Activated CD4-positive, alpha-beta T cell treated with anti-CD3 and anti-CD28 coated beads for 36 hours (primary cell): ENCODE measurements at regions not wholly inside any gene's neighbourhood (a gene's known extent, or its start where the extent isn't known, plus 50 kb on each side); places are given as distances from the start of the nearest gene placed in this dataset.

Experiments used
- ATAC-seq: fragments of 200-7000 bp; cut with Tn5 transposase; one replicate; pipeline ENCODE4 v1.10.0; 2021; ENCODE audit warnings: mild to moderate bottlenecking, moderate library complexity
- CTCF ChIA-PET: fragments of 350-600 bp; sonication (Branson Sonifier 250); formaldehyde crosslinking; loops from one replicate; lab custom pipeline; 2021; ENCODE audit warnings: antibody characterized with exemption; lab: Charles Lee
- POLR2A ChIA-PET: fragments of 350-600 bp; sonication (Branson Sonifier 250); formaldehyde crosslinking; loops from one replicate; lab custom pipeline; 2021; ENCODE audit warnings: antibody characterized with exemption, inconsistent platforms; lab: Charles Lee
- DNase-seq: peaks from one replicate; pipeline ENCODE4 v3.0.0-alpha.2; 2020
- H3K27ac Mint-ChIP-seq: one replicate; pipeline ENCODE4 v1.8.0; 2021; ENCODE audit warnings: mixed read lengths
- H3K27me3 Mint-ChIP-seq: one replicate; pipeline ENCODE4 v1.8.0; 2021; ENCODE audit warnings: mixed read lengths
- H3K36me3 Mint-ChIP-seq: one replicate; pipeline ENCODE4 v1.8.0; 2021; ENCODE audit warnings: low read depth, mixed read lengths
- H3K4me1 Mint-ChIP-seq: one replicate; pipeline ENCODE4 v1.8.0; 2021; ENCODE audit warnings: mixed read lengths
- H3K4me3 Mint-ChIP-seq: one replicate; pipeline ENCODE4 v1.8.0; 2021; ENCODE audit warnings: mild to moderate bottlenecking, moderate library complexity, mixed read lengths
- H3K9me3 Mint-ChIP-seq: one replicate; pipeline ENCODE4 v1.8.0; 2021; ENCODE audit warnings: low read depth, mixed read lengths
- intact Hi-C, 2 experiments: fragments of 100-400 bp; cut with DNase I in 1 of 2; cut with micrococcal nuclease in 1 of 2; formaldehyde crosslinking; loops; one replicate each; pipeline versions ENCODE4 v1.14.2 to v1.15.1; 2022 to 2024; cut with DNase I, micrococcal nuclease

DNA sequence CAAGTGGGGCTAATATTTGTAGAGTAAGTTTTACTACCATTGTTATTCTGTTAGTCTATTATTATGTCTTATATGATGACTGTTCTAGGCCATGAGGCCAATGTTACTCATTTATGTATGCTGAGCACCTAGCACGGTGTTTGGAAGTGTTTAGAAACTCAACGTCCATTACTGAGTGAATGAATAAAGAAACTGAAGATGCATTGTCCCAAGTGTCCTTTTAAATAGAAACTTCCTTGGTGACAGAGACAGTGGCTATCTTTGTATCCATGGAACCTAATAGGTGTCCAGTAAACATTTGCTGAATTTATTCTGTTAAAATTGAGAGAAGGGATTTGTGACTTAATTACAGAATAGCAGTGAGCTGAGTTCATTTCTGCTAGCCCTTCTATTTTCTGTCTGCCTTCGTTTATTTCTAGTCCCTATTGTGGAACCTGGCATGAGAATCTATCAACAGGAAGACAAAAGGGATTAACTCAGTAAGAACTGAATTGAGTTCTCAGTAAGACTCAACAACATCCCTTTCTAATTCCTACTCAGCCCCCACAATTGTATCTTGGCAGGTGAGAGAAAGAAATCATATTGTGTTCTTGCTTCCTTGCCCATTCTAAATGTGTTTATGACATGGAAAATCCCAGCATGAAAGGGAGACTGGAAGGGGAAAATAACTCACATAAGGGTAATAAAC is 246.6 kb upstream of the LRRC3B start:
- no peak for DNase-seq
- no peak overlapping the region for H3K4me3 Mint-ChIP-seq
- H3K4me1 Mint-ChIP-seq = no peaks in the 10 kb centered on the region
- no peak for ATAC-seq
- POLR2A ChIA-PET = no interaction called here
- no peaks in the 10 kb centered on the region for H3K27me3 Mint-ChIP-seq
- H3K36me3 Mint-ChIP-seq = no peaks in the 10 kb centered on the region
- no peaks in the 10 kb centered on the region for H3K9me3 Mint-ChIP-seq
- intact Hi-C loops = no loop called here
- CTCF ChIA-PET = no interaction called here
- no peak overlapping the region for H3K27ac Mint-ChIP-seq

DNA sequence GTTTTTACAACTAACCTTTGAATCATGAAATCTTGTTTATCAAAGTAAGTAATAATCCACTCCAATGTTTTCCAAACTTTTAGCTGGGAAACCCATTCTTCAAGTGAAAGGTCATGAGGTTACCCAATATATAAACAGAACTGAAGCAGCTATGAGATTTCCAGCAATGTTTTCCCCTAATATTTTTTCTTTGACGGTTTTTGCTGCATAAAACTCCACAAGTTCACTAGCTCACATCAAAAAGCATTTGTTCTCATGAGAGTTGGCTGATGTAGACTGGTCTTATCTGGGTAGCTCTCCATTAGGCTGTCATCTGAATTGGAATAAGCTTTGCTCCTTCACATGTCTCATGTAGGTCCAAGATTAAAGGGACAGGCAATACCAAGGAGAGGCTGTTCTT is 241.2 kb upstream of the LRRC3B start:
- ATAC-seq (no peak), DNase-seq (no peak)
- no peak overlapping the region for H3K4me3 Mint-ChIP-seq
- CTCF ChIA-PET = no interaction called here
- H3K27ac Mint-ChIP-seq = no peak overlapping the region
- no peaks in the 10 kb centered on the region for H3K9me3 Mint-ChIP-seq
- POLR2A ChIA-PET = no interaction called here
- no peaks in the 10 kb centered on the region for H3K27me3 Mint-ChIP-seq
- no peaks in the 10 kb centered on the region for H3K4me1 Mint-ChIP-seq
- intact Hi-C loops = no loop called here
- H3K36me3 Mint-ChIP-seq = no peaks in the 10 kb centered on the region

DNA sequence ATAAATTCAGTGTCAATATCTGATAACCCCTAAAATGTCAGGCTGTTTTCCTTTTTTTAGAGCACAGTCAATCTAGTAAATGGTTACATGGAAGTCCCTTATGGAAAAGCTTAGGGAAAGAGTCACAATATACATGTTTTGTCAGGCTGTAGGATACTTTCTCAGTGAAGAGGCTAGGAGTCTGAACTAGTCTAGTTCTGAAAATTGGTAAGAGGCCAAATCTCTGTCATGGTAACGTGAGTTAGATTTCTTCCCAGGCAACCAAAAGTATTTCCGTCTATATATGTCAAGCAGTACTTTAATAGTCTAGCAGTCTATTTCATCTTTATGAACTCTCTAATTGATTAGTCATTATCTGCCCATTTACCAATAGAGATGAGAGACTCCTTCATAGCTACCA is 215.9 kb upstream of the LRRC3B start:
- Mint-ChIP-seq H3K4me3 (no peak overlapping the region), H3K27me3 (no peaks in the 10 kb centered on the region), H3K36me3 (no peaks in the 10 kb centered on the region), H3K9me3 (peaks cover 2% of the 10 kb centered on the region), H3K4me1 (no peaks in the 10 kb centered on the region), H3K27ac (no peak overlapping the region)
- intact Hi-C loops = no loop called here
- POLR2A ChIA-PET = no interaction called here
- DNase-seq (no peak), ATAC-seq (no peak)
- CTCF ChIA-PET = no interaction called here

DNA sequence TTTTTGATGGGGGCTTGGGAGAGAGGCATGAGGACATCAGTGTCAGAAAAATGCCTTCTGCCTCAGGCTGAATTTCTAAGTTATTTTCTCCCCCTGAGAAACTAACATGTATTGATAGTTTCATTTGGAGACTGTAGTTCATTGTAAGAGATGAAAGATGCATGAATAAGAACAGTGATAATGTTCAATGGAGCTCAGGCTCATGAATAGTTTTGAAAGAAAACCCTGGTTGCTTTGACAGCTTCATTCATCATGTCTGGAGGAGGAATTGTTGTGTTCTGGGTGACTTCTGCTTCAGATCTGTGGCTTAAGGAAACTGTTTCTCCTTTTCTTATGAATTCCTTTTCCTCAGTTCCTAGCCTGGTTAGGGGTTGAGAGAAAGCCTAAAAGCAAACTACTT is 204.0 kb upstream of the LRRC3B start:
- ChIA-PET CTCF (no interaction called here), POLR2A (no interaction called here)
- Mint-ChIP-seq H3K4me1 (no peaks in the 10 kb centered on the region), H3K4me3 (no peak overlapping the region), H3K9me3 (peaks cover 8% of the 10 kb centered on the region), H3K27me3 (no peaks in the 10 kb centered on the region), H3K27ac (no peak overlapping the region), H3K36me3 (no peaks in the 10 kb centered on the region)
- intact Hi-C loops = no loop called here
- ATAC-seq (no peak), DNase-seq (no peak)

DNA sequence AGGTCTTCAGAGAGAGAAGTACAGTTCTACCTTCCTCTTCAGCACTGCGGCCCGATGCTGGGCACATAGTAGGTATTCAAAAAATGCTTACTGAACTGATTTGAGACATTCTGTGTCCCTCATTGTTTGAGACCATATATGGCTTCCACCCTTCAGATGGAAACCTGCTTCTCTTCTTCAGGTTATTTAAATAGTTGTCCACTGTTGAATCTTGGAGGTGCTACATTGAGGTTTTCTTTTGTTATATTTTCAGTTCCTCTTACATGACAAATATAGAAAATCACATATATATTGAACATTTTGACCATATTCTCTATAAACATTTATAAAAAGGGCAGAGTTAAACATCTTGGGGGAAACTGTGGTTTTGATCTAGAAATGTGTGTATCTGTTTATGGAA is 200.2 kb upstream of the LRRC3B start:
- DNase-seq (no peak), ATAC-seq (no peak)
- ChIA-PET POLR2A (no interaction called here), CTCF (no interaction called here)
- Mint-ChIP-seq H3K4me3 (no peak overlapping the region), H3K4me1 (no peaks in the 10 kb centered on the region), H3K27ac (no peak overlapping the region), H3K9me3 (no peaks in the 10 kb centered on the region), H3K27me3 (no peaks in the 10 kb centered on the region), H3K36me3 (no peaks in the 10 kb centered on the region)
- intact Hi-C loops = no loop called here

DNA sequence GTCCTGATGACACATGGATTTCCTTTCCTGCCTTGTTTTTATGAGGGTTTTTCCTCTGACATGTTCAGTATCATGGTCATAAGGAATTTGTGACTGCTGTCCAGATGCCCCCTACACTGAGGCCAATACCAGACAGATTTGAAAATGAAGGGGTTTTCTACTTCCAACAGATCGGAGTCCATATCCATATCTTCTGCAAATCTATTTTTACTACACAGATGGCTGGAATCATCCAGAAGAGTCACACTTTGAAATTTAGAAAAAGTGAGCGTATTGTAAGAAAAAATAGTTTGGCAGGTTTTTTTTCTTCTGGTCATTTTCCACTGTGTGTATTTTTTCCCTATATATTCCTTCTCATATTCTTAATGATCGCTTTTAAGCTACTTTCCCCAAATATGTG is 197.5 kb upstream of the LRRC3B start:
- Mint-ChIP-seq H3K9me3 (peaks cover 2% of the 10 kb centered on the region), H3K4me1 (no peaks in the 10 kb centered on the region), H3K27me3 (no peaks in the 10 kb centered on the region), H3K27ac (no peak overlapping the region), H3K4me3 (no peak overlapping the region), H3K36me3 (no peaks in the 10 kb centered on the region)
- POLR2A ChIA-PET = no interaction called here
- ATAC-seq (no peak), DNase-seq (no peak)
- CTCF ChIA-PET = no interaction called here
- intact Hi-C loops = no loop called here

DNA sequence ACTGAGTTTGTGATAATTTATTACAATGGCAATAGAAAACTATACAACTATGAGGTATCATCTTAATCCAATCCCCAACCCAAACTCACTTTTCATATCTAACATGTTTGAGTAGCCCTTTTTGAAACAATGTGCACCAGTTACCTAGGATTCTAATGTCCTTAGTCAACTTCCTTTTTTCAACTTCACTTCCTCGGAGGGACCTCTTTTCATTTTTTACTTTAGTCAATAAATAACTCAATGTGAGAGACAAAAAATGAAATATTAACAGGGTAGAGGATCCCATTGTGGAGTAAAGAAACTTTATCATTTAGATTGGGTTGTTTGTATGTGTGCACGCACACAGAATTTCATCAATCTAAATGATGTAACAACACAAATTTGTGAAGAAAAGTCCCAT is 193.6 kb upstream of the LRRC3B start:
- intact Hi-C loops = no loop called here
- CTCF ChIA-PET = no interaction called here
- Mint-ChIP-seq H3K9me3 (peaks cover 2% of the 10 kb centered on the region), H3K27ac (no peak overlapping the region), H3K27me3 (no peaks in the 10 kb centered on the region), H3K4me3 (no peak overlapping the region), H3K4me1 (no peaks in the 10 kb centered on the region), H3K36me3 (no peaks in the 10 kb centered on the region)
- no peak for DNase-seq
- POLR2A ChIA-PET = no interaction called here
- ATAC-seq = no peak

DNA sequence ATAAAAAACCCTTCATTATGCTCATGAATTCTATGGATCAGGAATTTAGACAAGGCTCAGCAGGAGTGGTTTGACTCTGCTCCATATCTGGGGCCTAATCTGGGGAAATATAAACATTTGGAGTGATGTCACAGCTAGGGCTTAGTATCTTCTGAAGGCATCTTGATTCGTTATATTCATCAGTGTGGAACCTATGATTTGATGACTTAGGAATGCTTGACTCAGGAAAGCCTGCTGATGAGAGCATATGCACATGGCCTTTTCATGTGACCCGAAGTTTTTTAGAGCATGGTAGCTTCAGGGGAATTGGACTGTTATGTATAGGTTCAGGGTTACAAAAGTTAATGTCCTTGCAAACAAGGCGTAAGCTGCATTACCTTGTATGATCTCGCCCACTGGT is 184.9 kb upstream of the LRRC3B start:
- H3K9me3 Mint-ChIP-seq = no peaks in the 10 kb centered on the region
- DNase-seq = no peak
- H3K4me3 Mint-ChIP-seq = no peak overlapping the region
- no peaks in the 10 kb centered on the region for H3K36me3 Mint-ChIP-seq
- H3K4me1 Mint-ChIP-seq = no peaks in the 10 kb centered on the region
- no peak overlapping the region for H3K27ac Mint-ChIP-seq
- ATAC-seq = no peak
- ChIA-PET CTCF (no interaction called here), POLR2A (no interaction called here)
- intact Hi-C loops = no loop called here
- no peaks in the 10 kb centered on the region for H3K27me3 Mint-ChIP-seq

DNA sequence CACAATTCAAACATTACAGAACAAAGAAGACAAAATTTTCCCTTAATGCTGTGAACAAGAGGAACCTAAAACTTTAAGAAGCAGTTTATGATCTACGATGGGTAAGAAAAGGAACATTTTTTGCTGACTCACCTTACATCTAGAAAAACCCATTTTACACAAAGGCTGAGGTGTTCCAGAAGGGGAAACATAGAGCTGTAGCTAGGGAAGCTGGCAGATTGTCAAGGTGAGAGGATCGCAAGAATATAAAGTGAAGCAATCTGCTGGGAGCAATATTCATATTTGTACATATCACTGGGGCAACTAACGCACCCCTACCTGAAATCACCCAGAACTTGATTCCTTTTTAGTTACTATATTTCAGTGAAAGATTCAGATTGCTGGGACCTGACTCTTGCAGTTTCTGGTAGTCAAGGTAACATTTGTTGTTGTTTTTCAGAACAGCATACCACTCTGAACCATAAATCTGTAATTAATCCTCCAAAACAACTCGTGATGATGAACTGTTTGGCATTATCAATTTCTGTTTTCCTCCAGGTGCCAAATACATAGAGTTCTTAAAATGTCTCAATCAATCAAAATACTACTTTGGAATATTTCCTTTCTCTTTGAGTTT is 184.1 kb upstream of the LRRC3B start:
- ATAC-seq = no peak
- POLR2A ChIA-PET = no interaction called here
- intact Hi-C loops = no loop called here

DNA sequence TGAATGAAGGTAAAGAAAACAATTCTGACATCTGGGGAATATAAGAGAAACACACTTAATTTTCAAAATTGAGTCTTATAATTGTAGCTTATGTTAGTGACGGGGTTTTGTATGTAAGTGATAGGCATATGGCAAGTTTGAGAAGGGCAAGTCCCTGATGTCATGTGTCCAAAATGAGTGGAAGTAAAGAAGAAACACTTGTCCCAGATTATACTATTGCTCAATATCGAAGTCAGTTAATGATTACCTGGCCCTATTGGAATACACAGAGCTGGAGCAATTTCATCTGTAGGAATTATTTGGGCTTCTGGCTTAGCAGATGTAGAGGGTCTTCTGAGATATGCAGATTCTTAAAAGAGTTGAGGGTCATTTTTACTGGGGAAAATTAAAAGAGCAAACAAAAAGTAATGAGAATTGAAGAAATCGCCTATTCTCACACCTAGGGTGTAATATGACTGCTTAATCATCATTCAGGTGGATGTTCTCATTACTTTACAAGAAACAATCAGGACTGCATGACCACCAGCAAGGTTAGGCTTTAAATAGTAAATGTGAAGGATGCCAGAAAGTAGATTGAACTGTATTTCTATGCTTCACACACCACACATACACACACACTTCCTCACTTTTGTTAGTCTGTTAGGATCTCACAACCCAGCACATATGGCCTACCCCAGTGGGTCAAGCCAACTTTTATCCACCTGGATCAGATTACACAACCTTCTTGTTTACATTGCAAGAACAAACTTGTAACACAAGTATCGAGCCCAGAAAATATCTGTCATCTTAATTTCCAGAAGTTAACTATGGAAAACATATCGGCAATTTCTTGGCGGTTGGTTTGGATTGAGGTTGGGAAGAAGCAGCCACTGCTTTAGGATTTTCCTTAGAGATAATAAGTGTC is 183.3 kb upstream of the LRRC3B start:
- no peak for DNase-seq
- Mint-ChIP-seq H3K4me1 (no peaks in the 10 kb centered on the region), H3K4me3 (no peak overlapping the region), H3K27me3 (no peaks in the 10 kb centered on the region), H3K27ac (no peak overlapping the region), H3K36me3 (no peaks in the 10 kb centered on the region), H3K9me3 (peaks cover 3% of the 10 kb centered on the region)
- POLR2A ChIA-PET = no interaction called here
- no peak for ATAC-seq
- CTCF ChIA-PET = no interaction called here
- intact Hi-C loops = no loop called here

More for the DNA sequence above, 184.1 kb upstream of the LRRC3B start:
- CTCF ChIA-PET = no interaction called here
- no peaks in the 10 kb centered on the region for H3K9me3 Mint-ChIP-seq
- no peaks in the 10 kb centered on the region for H3K27me3 Mint-ChIP-seq
- no peaks in the 10 kb centered on the region for H3K4me1 Mint-ChIP-seq
- no peaks in the 10 kb centered on the region for H3K36me3 Mint-ChIP-seq
- DNase-seq = no peak
- no peak overlapping the region for H3K4me3 Mint-ChIP-seq
- H3K27ac Mint-ChIP-seq = no peak overlapping the region

DNA sequence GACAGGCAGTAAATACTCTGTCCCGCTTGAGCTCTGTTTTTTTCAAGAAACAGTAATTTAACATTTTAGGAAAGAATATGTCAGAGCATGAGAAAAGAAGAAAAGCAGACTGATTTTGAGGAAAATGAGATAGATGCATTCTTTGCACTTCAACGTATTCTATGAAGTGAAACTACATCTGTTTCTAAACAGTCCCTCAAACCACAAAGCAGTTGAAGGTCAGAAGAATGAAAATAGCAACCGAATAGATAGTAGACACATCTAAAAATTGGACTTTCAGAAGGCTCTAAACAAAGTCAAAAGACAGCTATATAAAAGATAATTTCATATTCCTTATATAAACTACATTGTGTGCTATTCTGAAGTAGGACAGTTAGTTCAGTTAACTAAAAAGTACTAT is 172.6 kb upstream of the LRRC3B start:
- no peaks in the 10 kb centered on the region for H3K27me3 Mint-ChIP-seq
- H3K9me3 Mint-ChIP-seq = no peaks in the 10 kb centered on the region
- no peaks in the 10 kb centered on the region for H3K4me1 Mint-ChIP-seq
- intact Hi-C loops = no loop called here
- DNase-seq (no peak), ATAC-seq (no peak)
- POLR2A ChIA-PET = no interaction called here
- H3K27ac Mint-ChIP-seq = no peak overlapping the region
- no peak overlapping the region for H3K4me3 Mint-ChIP-seq
- no peaks in the 10 kb centered on the region for H3K36me3 Mint-ChIP-seq
- CTCF ChIA-PET = no interaction called here

DNA sequence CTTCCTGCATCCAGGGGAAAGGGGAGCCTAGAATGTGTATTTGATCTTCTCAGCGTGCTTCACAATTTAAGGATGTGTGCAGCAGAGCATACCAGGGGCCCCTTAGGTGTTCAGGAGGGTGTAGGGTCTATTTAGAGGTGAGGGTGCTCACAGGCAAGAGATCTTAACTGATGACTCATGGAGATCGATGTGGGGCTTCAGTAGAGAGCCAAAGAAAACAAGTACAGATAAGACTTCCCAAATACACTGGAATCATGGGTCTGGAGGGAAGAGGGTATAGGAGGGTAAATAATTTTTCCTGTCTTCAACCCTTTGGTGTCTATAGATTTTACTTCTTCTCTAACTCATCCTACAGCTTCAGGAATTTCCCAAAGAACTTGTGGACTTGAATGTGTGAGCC is 170.2 kb upstream of the LRRC3B start:
- Mint-ChIP-seq H3K9me3 (no peaks in the 10 kb centered on the region), H3K36me3 (no peaks in the 10 kb centered on the region), H3K4me1 (no peaks in the 10 kb centered on the region), H3K27ac (no peak overlapping the region), H3K27me3 (no peaks in the 10 kb centered on the region), H3K4me3 (no peak overlapping the region)
- intact Hi-C loops = no loop called here
- ChIA-PET CTCF (no interaction called here), POLR2A (no interaction called here)
- no peak for ATAC-seq
- DNase-seq = no peak
